ENCODE measurements at regions not wholly inside any gene's neighbourhood (a gene's known extent, or its start where the extent isn't known, plus 50 kb on each side); places are given as distances from the start of the nearest gene placed in this dataset.

- Histone ChIP-seq H3K4me3 (ENCODE audit: low read depth, low read length) (no peak overlapping the region), H3K27me3 (ENCODE audit: insufficient read depth, low read depth, severe bottlenecking) (peaks cover 37% of the 10 kb centered on the region), H3K36me3 (no peaks in the 10 kb centered on the region), H3K27ac (no peak overlapping the region), H3K9me3 (ENCODE audit: severe bottlenecking) (no peaks in the 10 kb centered on the region)
- peak; percentile 39 for DNase-seq
- peak; percentile 81 for TF ChIP-seq CTCF (IDR thresholded peaks at IDR 0.05; ENCODE audit: low read depth, low read length)
Measured at GRCh38 chr1:209335178-209335577, 248.3 kb upstream of the CAMK1G start.

GRCh38 chr1:209341146-209341545, 242.4 kb upstream of the CAMK1G start:
- H3K27me3 ChIP-seq (ENCODE audit: insufficient read depth, low read depth, severe bottlenecking), result peaks cover 48% of the 10 kb centered on the region
- H3K36me3 ChIP-seq, result no peaks in the 10 kb centered on the region
- no peaks in the 10 kb centered on the region for H3K9me3 ChIP-seq (ENCODE audit: severe bottlenecking)
- H3K27ac ChIP-seq, result no peak overlapping the region
- TF ChIP-seq CTCF (IDR thresholded peaks at IDR 0.05; ENCODE audit: low read depth, low read length), result no peak
- DNase-seq, result no peak
- H3K4me3 ChIP-seq (ENCODE audit: low read depth, low read length), result no peak overlapping the region

GRCh38 chr1:209341673-209342420, 241.7 kb upstream of the CAMK1G start:
- DNase-seq, result no peak
- Histone ChIP-seq H3K27ac (no peak overlapping the region), H3K9me3 (ENCODE audit: severe bottlenecking) (no peaks in the 10 kb centered on the region), H3K4me3 (ENCODE audit: low read depth, low read length) (no peak overlapping the region), H3K27me3 (ENCODE audit: insufficient read depth, low read depth, severe bottlenecking) (peaks cover 53% of the 10 kb centered on the region), H3K36me3 (no peaks in the 10 kb centered on the region)
- TF ChIP-seq CTCF (IDR thresholded peaks at IDR 0.05; ENCODE audit: low read depth, low read length), result no peak

GRCh38 chr1:209342441-209343175, 240.9 kb upstream of the CAMK1G start:
- Histone ChIP-seq H3K9me3 (ENCODE audit: severe bottlenecking) (no peaks in the 10 kb centered on the region), H3K4me3 (ENCODE audit: low read depth, low read length) (no peak overlapping the region), H3K36me3 (no peaks in the 10 kb centered on the region), H3K27ac (no peak overlapping the region), H3K27me3 (ENCODE audit: insufficient read depth, low read depth, severe bottlenecking) (peaks cover 51% of the 10 kb centered on the region)
- no peak for TF ChIP-seq CTCF (IDR thresholded peaks at IDR 0.05; ENCODE audit: low read depth, low read length)
- no peak for DNase-seq

- no peaks in the 10 kb centered on the region for H3K36me3 ChIP-seq
- H3K27me3 ChIP-seq (ENCODE audit: insufficient read depth, low read depth, severe bottlenecking), result peaks cover 51% of the 10 kb centered on the region
- TF ChIP-seq CTCF (IDR thresholded peaks at IDR 0.05; ENCODE audit: low read depth, low read length), result no peak
- no peak overlapping the region for H3K4me3 ChIP-seq (ENCODE audit: low read depth, low read length)
- H3K27ac ChIP-seq, result no peak overlapping the region
- no peak for DNase-seq
- no peaks in the 10 kb centered on the region for H3K9me3 ChIP-seq (ENCODE audit: severe bottlenecking)
Measured at GRCh38 chr1:209343511-209343910, 240.0 kb upstream of the CAMK1G start.

Data from WERI-Rb-1 (cell line).